Smooth muscle cell (in vitro differentiated cells): ENCODE measurements at regions not wholly inside any gene's neighbourhood (a gene's known extent, or its start where the extent isn't known, plus 50 kb on each side); places are given as distances from the start of the nearest gene placed in this dataset.

Experiments used
- DNase-seq: peaks from one replicate; lab custom pipeline; 2025; ENCODE audit not compliant: unreplicated experiment; lab: John Stamatoyannopoulos, UW
- H2AFZ ChIP-seq: fragments of 200-600 bp; sonication (generic); 2 replicates; pipeline ENCODE4 v1.6.0; 2016; ENCODE audit warnings: antibody characterized with exemption, low read depth, mild to moderate bottlenecking
- H3F3A ChIP-seq: fragments of 200-600 bp; sonication (generic); 2 replicates; pipeline ENCODE4 v1.6.0; 2017; ENCODE audit warnings: antibody characterized with exemption, low read depth
- H3K27ac ChIP-seq: fragments of 200-600 bp; sonication (generic); 2 replicates; pipeline ENCODE4 v1.5.1; 2016; ENCODE audit warnings: low read depth, mild to moderate bottlenecking
- H3K27me3 ChIP-seq: fragments of 200-600 bp; sonication (generic); 2 replicates; pipeline ENCODE4 v1.6.1; 2016; ENCODE audit warnings: low read depth, mild to moderate bottlenecking
- H3K36me3 ChIP-seq: fragments of 200-600 bp; sonication (generic); 2 replicates; pipeline ENCODE4 v1.5.1; 2016; ENCODE audit warnings: low read depth
- H3K4me1 ChIP-seq: fragments of 200-600 bp; sonication (generic); 2 replicates; pipeline ENCODE4 v1.5.1; 2016; ENCODE audit warnings: low read depth
- H3K4me2 ChIP-seq: fragments of 200-600 bp; sonication (generic); 2 replicates; pipeline ENCODE4 v1.6.0; 2016; ENCODE audit warnings: mild to moderate bottlenecking
- H3K4me3 ChIP-seq: fragments of 200-600 bp; sonication (generic); 2 replicates; pipeline ENCODE4 v1.5.1; 2016; ENCODE audit warnings: mild to moderate bottlenecking
- H3K79me2 ChIP-seq: fragments of 200-600 bp; sonication (generic); 2 replicates; pipeline ENCODE4 v1.6.0; 2016; ENCODE audit warnings: low read depth, mild to moderate bottlenecking
- H3K9ac ChIP-seq: fragments of 200-600 bp; sonication (generic); 2 replicates; pipeline ENCODE4 v1.6.0; 2016; ENCODE audit warnings: low read depth
- H3K9me3 ChIP-seq: fragments of 200-600 bp; sonication (generic); replicated peaks from 2 replicates; pipeline ENCODE4 v1.5.1; 2016; ENCODE audit warnings: low read depth
- H4K20me1 ChIP-seq: fragments of 200-600 bp; sonication (generic); 2 replicates; pipeline ENCODE4 v1.6.0; 2016; ENCODE audit warnings: low read depth
- CTCF ChIP-seq: fragments of 200-600 bp; sonication (generic); IDR thresholded peaks from 2 replicates; pipeline ENCODE4 v1.5.1; 2017; ENCODE audit warnings: borderline replicate concordance, mild to moderate bottlenecking, antibody characterized with exemption; ENCODE audit not compliant: insufficient read depth, poor library complexity, severe bottlenecking
- WGBS: methylation state at CpG from one replicate; pipeline ENCODE4 v1.1.7; 2016; ENCODE audit warnings: low lambda C conversion rate; 5-methylcytosine and 5-hydroxymethylcytosine counted together

- DNase-seq = no peak
- Histone ChIP-seq H3K4me1 (no peaks in the 10 kb centered on the region), H3K27me3 (no peaks in the 10 kb centered on the region), H3K79me2 (no peaks in the 10 kb centered on the region), H3K4me2 (no peak overlapping the region), H3K9me3 (no peaks in the 10 kb centered on the region), H3K4me3 (no peak overlapping the region), H3F3A (no peaks in the 10 kb centered on the region), H3K36me3 (no peaks in the 10 kb centered on the region), H4K20me1 (no peaks in the 10 kb centered on the region), H2AFZ (no peak overlapping the region), H3K27ac (no peak overlapping the region), H3K9ac (no peak overlapping the region)
- WGBS = 63% methylated on average over 5 of the region's 5 CpGs
- no peak for TF ChIP-seq CTCF
Observed at GRCh38 chr2:19214682-19215391, 143.6 kb downstream of the OSR1 start.

- H3K36me3 ChIP-seq = no peaks in the 10 kb centered on the region
- no peak overlapping the region for H3K27ac ChIP-seq
- no peaks in the 10 kb centered on the region for H3F3A ChIP-seq
- no peaks in the 10 kb centered on the region for H4K20me1 ChIP-seq
- no peak overlapping the region for H3K4me2 ChIP-seq
- no peaks in the 10 kb centered on the region for H3K27me3 ChIP-seq
- H3K4me1 ChIP-seq = no peaks in the 10 kb centered on the region
- H3K9me3 ChIP-seq = no peaks in the 10 kb centered on the region
- H3K4me3 ChIP-seq = no peak overlapping the region
- no peak for DNase-seq
- H2AFZ ChIP-seq = no peak overlapping the region
- no peak overlapping the region for H3K9ac ChIP-seq
- 96% methylated on average over 7 of the region's 7 CpGs for WGBS
- TF ChIP-seq CTCF = no peak
- no peaks in the 10 kb centered on the region for H3K79me2 ChIP-seq
Observed at GRCh38 chr2:19209575-19210341, 148.7 kb downstream of the OSR1 start.

GRCh38 chr2:19208479-19209199 is 149.8 kb downstream of the OSR1 start:
- 83% methylated on average over 4 of the region's 4 CpGs for WGBS
- Histone ChIP-seq H2AFZ (no peak overlapping the region), H3K4me1 (no peaks in the 10 kb centered on the region), H3K36me3 (no peaks in the 10 kb centered on the region), H3K27me3 (no peaks in the 10 kb centered on the region), H3K79me2 (no peaks in the 10 kb centered on the region), H3K9ac (no peak overlapping the region), H3K27ac (no peak overlapping the region), H4K20me1 (no peaks in the 10 kb centered on the region), H3K4me2 (no peak overlapping the region), H3K9me3 (no peaks in the 10 kb centered on the region), H3F3A (no peaks in the 10 kb centered on the region), H3K4me3 (no peak overlapping the region)
- TF ChIP-seq CTCF = no peak
- DNase-seq = no peak
